Fibroblast of pulmonary artery (primary cell): ENCODE measurements at regions not wholly inside any gene's neighbourhood (a gene's known extent, or its start where the extent isn't known, plus 50 kb on each side); places are given as distances from the start of the nearest gene placed in this dataset.

Experiments used
- DNase-seq: peaks from one replicate; pipeline ENCODE4 v3.0.0-alpha.2; 2010; ENCODE audit warnings: low read depth
- H3K4me3 ChIP-seq: replicated peaks from 2 replicates; pipeline ENCODE4 v1.5.1; 2011; ENCODE audit warnings: low read depth, mild to moderate bottlenecking, control low read depth, low read length, moderate library complexity
- TF ChIP-seq, protein P1 (sequence below): IDR thresholded peaks from 2 replicates; pipeline ENCODE4 v1.5.1; 2011; ENCODE audit warnings: mild to moderate bottlenecking, control low read depth, low read length, inconsistent platforms; ENCODE audit errors: missing control alignments

DNA sequence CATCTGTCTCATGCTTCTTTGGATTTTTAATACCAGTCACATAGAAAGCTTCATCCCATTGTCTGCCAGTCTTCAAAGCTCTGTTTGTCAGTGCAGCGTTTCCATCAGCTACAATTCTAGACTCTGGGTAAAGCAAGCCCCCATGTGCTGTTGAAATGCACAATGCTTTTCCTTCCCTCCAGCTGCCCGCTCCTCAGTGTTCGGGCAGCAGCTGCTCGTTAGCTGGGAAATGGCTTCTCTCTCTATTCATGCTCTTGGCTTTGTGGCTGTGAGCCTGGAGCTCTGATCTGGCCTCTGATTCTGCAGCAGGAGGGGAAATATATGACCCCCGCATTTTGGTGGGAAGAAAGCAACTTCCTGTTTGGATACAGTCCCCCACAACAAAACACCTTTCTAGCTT, 213.0 kb upstream of the CDYL start:
- TF ChIP-seq, protein P1, sequence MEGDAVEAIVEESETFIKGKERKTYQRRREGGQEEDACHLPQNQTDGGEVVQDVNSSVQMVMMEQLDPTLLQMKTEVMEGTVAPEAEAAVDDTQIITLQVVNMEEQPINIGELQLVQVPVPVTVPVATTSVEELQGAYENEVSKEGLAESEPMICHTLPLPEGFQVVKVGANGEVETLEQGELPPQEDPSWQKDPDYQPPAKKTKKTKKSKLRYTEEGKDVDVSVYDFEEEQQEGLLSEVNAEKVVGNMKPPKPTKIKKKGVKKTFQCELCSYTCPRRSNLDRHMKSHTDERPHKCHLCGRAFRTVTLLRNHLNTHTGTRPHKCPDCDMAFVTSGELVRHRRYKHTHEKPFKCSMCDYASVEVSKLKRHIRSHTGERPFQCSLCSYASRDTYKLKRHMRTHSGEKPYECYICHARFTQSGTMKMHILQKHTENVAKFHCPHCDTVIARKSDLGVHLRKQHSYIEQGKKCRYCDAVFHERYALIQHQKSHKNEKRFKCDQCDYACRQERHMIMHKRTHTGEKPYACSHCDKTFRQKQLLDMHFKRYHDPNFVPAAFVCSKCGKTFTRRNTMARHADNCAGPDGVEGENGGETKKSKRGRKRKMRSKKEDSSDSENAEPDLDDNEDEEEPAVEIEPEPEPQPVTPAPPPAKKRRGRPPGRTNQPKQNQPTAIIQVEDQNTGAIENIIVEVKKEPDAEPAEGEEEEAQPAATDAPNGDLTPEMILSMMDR, result no peak
- no peak for DNase-seq
- no peak overlapping the region for H3K4me3 ChIP-seq

DNA sequence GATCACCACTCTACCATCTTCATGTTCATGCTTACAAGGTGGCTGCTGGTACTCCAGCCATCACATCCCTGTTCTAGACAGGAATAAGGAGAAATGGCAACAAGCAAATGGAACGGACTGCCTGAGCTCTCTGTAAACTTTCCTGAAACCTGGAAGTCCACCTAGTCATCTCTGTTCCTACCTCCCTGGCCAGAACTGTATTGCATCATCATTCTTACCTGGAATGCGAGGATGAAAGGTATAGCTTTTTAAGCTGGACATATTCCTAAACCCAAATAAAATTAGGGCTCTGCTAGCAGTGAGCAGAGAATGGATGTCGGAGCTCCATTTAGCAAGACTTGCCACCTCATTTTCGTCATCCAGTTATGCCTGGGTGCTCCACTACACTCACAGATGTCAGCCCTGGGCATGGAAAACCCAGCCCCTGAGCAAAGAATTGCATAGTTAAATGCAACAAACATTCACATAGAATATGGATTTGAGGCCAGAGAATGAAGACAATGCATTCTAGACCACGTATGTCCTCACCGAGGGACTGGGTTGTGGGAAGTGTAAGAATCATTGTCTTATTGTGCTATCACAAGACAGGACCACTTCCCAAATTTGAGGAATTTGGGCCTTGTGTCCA, 214.3 kb upstream of the CDYL start:
- TF ChIP-seq, protein P1, result no peak
- DNase-seq, result no peak
- no peak overlapping the region for H3K4me3 ChIP-seq

DNA sequence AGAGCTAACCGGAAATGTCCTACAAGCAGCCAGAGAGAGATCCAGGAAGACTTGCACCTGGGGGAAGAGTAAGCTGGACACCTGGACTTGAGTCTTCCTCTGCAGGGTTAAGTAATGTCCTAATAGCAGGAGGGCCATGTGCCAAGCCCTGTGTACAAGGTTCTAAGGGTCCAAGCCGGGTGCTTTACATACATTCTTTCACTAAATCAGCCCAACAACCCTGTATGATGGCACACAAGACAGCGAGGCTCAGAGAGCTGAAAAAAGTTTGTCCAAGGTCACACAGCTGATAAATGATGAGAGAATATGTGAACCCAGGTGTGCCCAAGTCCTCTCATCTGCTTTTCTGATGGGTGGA, 215.1 kb upstream of the CDYL start:
- no peak for DNase-seq
- H3K4me3 ChIP-seq, result no peak overlapping the region
- TF ChIP-seq, protein P1, result no peak

DNA sequence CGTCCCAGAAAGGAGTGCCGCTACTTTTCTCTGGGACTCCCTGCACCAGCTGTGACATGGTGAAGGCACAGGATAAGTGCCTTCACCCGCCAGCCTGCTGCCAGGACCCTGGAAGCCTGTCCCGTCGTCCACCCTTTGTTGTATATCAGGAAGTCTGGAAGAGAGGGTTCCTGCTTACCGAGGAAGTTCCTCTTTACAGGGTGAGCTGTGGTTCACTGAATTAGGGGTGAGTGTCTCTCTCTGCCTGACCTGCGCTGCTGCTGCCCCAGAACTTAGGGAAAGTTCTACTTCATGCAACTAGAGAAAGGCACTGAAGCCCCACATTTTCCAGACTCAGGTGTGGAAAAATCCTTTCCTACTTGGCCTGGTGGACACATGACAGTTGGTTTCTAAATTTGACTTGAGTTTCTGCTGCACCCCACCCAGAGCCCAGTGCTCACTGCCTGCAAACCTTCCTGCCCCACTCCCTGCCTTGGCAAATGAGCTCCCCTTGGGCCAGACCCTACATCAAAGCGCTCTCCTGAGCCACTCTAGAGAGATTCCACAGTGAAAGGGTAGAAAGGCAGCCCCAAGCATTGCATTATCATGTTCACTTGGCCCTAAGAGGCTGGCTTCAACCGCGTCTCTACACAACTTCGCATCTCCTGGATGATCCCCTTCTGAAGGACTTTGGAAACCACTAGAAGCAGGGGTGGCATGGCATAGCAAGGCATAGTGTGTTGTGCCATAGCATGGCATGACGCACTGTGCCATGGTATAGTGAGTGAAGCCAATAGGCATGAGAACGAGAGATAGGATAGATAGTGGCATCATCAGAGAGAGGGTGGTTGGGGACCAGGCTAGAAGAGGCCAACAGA, 215.8 kb upstream of the CDYL start:
- TF ChIP-seq, protein P1, result no peak
- H3K4me3 ChIP-seq, result no peak overlapping the region
- no peak for DNase-seq

DNA sequence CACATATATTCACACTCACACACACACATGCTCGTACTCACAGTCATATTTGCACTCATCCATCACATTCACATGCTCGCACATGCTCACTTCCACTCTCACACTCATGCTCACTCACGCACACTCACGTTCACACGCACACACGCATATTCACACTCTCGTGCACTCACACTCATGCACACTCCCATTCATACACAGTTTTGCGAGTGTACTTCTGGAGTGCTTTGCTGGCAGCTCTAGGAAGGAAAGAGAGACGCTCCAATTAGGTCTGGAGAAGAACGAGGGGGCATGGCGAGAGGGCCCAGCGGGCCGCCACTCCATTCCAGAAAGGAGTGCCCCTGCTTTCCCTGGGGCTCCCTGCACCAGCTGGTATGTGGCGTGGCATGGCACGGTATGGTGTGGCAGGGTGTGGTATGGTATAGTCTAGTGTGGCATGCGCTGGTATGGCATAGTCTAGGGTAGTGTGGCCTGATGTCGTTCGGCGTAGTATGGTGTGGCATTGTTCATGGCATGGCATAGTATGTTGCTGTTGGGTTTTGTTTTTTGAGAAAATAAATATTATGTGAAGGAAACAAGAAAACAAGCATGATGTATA, 216.8 kb upstream of the CDYL start:
- no peak for DNase-seq
- no peak overlapping the region for H3K4me3 ChIP-seq
- TF ChIP-seq, protein P1, result no peak

DNA sequence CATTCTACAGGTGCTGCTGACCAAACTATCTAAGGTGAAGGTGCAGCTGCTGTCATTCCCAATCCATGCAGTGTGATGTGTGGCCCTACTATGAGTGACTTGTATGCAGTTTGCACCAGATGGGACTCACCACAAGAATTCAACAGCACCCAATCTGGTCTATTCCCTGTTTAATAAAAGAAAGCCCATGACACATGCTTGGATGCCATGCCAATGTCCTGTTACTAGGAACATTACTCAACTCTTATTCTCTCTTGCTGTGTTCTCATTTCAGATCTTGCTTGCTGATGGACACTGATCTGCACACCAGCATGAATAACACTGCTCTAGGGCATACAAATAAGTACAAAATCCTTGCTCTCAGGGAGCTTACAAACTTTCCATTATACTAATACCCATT, 221.6 kb upstream of the CDYL start:
- TF ChIP-seq, protein P1, result no peak
- no peak overlapping the region for H3K4me3 ChIP-seq
- DNase-seq, result no peak
